SK-N-SH (cell line): ENCODE measurements at regions not wholly inside any gene's neighbourhood (a gene's known extent, or its start where the extent isn't known, plus 50 kb on each side); places are given as distances from the start of the nearest gene placed in this dataset.

Experiments
- CTCF ChIA-PET: fragments of 300-600, 350-600 bp; formaldehyde crosslinking; extraction: SDS; loops from one replicate; lab custom pipeline; 2021; lab: Yijun Ruan, JAX
- POLR2A ChIA-PET: fragments of 350-600 bp; sonication (Branson Sonifier 250); formaldehyde crosslinking; extraction: SDS; loops from one replicate; lab custom pipeline; 2020; ENCODE audit warnings: antibody characterized with exemption, inconsistent platforms; lab: Yijun Ruan, JAX
- DNase-seq: peaks from one replicate; pipeline ENCODE4 v3.0.0; 2012
- H2AFZ ChIP-seq: fragments of 200-600 bp; sonication (generic); 2 replicates; pipeline ENCODE4 v1.8.1; 2016; ENCODE audit warnings: antibody characterized with exemption, mild to moderate bottlenecking, low read depth
- H3F3A ChIP-seq: fragments of 200-600 bp; sonication (generic); replicated peaks from 2 replicates; pipeline ENCODE3; 2016; ENCODE audit warnings: antibody characterized with exemption, mild to moderate bottlenecking; ENCODE audit not compliant: insufficient read depth
- H3K27ac ChIP-seq, 2 experiments: fragments of 200-500 bp in 1 of 2; fragments of 200-600 bp in 1 of 2; sonication (Bioruptor generic) in 1 of 2; sonication (generic), shearing (Covaris generic) in 1 of 2; 2 replicates each; pipeline versions ENCODE4 v1.5.1 to v1.6.1; 2014 to 2016; ENCODE audit warnings: low read depth in 2 of 2, inconsistent platforms in 1 of 2, low read length in 1 of 2, mild to moderate bottlenecking in 1 of 2, mixed read lengths in 1 of 2
- H3K27me3 ChIP-seq: fragments of 200-600 bp; sonication (generic), shearing (Covaris generic); 2 replicates; pipeline ENCODE4 v1.6.1; 2016; ENCODE audit warnings: mixed run types; ENCODE audit not compliant: insufficient read depth
- H3K36me3 ChIP-seq, 2 experiments: fragments of 200-500 bp in 1 of 2; fragments of 200-600 bp in 1 of 2; sonication (Bioruptor generic) in 1 of 2; sonication (generic) in 1 of 2; replicated peaks in 1 of 2; 2 replicates each; pipeline versions ENCODE3 to v1.5.1; 2014 to 2016; ENCODE audit warnings: low read length in 1 of 2, mild to moderate bottlenecking in 1 of 2; ENCODE audit not compliant: insufficient read depth in 2 of 2, control insufficient read depth in 1 of 2
- H3K4me1 ChIP-seq, 2 experiments: fragments of 200-500 bp in 1 of 2; fragments of 200-600 bp in 1 of 2; sonication (Bioruptor generic) in 1 of 2; sonication (generic), shearing (Covaris generic) in 1 of 2; 2 replicates each; pipeline versions ENCODE4 v1.5.1 to v1.6.1; 2014 to 2016; ENCODE audit warnings: low read depth in 1 of 2, low read length in 1 of 2, mixed run types in 1 of 2; ENCODE audit not compliant: insufficient read depth in 2 of 2, control insufficient read depth in 1 of 2
- H3K4me2 ChIP-seq: fragments of 200-600 bp; sonication (generic), shearing (Covaris generic); 2 replicates; pipeline ENCODE4 v1.6.1; 2017; ENCODE audit warnings: mixed run types
- H3K4me3 ChIP-seq, 2 experiments: fragments of 200-500 bp in 1 of 2; fragments of 200-600 bp in 1 of 2; sonication (Bioruptor generic) in 1 of 2; sonication (generic), shearing (Covaris generic) in 1 of 2; 2 replicates each; pipeline versions ENCODE4 v1.5.1 to v1.8.1; 2014 to 2016; ENCODE audit warnings: low read depth in 2 of 2, inconsistent platforms in 1 of 2, low read length in 1 of 2, mild to moderate bottlenecking in 1 of 2, mixed read lengths in 1 of 2, moderate library complexity in 1 of 2
- H3K79me2 ChIP-seq: fragments of 200-600 bp; sonication (generic); 2 replicates; pipeline ENCODE4 v1.8.1; 2017; ENCODE audit warnings: mild to moderate bottlenecking; ENCODE audit not compliant: insufficient read depth
- H3K9ac ChIP-seq: fragments of 200-600 bp; sonication (generic); 2 replicates; pipeline ENCODE4 v1.6.1; 2017; ENCODE audit warnings: mixed run types
- H3K9me2 ChIP-seq: fragments of 200-600 bp; sonication (generic); 2 replicates; pipeline ENCODE4 v1.6.1; 2017; ENCODE audit warnings: mixed run types
- H3K9me3 ChIP-seq: fragments of 200-600 bp; sonication (generic); 2 replicates; pipeline ENCODE4 v1.6.1; 2017; ENCODE audit warnings: mixed run types, mild to moderate bottlenecking, moderate library complexity
- H4K20me1 ChIP-seq: fragments of 200-600 bp; sonication (generic); 2 replicates; pipeline ENCODE4 v1.6.1; 2017; ENCODE audit warnings: mild to moderate bottlenecking, mixed run types; ENCODE audit not compliant: insufficient read depth
- CHD2 ChIP-seq: fragments of 150-350 bp; IDR thresholded peaks from 2 replicates; pipeline ENCODE4 v1.6.1; 2018; ENCODE audit warnings: low read length; ENCODE audit not compliant: partially characterized antibody
- ELF1 ChIP-seq: IDR thresholded peaks from 2 replicates; pipeline ENCODE4 v1.4.0; 2012
- EZH2phosphoT487 ChIP-seq: fragments of 200-600 bp; sonication (generic); IDR thresholded peaks from 2 replicates; pipeline ENCODE4 v1.6.1; 2017; ENCODE audit warnings: low read depth, mixed run types, mild to moderate bottlenecking, antibody characterized with exemption, moderate library complexity, borderline replicate concordance
- FOXJ3 ChIP-seq: sonication (generic); formaldehyde crosslinking; IDR thresholded peaks from 2 replicates; pipeline ENCODE4 v1.5.1; 2020; ENCODE audit warnings: mild to moderate bottlenecking, missing genetic modification reagents
- FOXM1 ChIP-seq: IDR thresholded peaks from 2 replicates; pipeline ENCODE4 v1.4.0; 2012; ENCODE audit warnings: low read depth, mild to moderate bottlenecking
- GATA2 ChIP-seq: sonication (generic); formaldehyde crosslinking; IDR thresholded peaks from 2 replicates; pipeline ENCODE4 v1.5.0; 2020; ENCODE audit warnings: mild to moderate bottlenecking, missing genetic modification reagents
- MEF2A ChIP-seq: IDR thresholded peaks from 2 replicates; pipeline ENCODE4 v1.4.0; 2012; ENCODE audit warnings: low read depth, borderline replicate concordance
- MXI1 ChIP-seq: IDR thresholded peaks from 2 replicates; pipeline ENCODE4 v1.6.1; 2012; ENCODE audit warnings: mild to moderate bottlenecking, low read depth, low read length, improper control_type of control experiment
- NFIC ChIP-seq: IDR thresholded peaks from 2 replicates; pipeline ENCODE4 v1.4.0; 2012; ENCODE audit warnings: borderline replicate concordance
- NRF1 ChIP-seq: IDR thresholded peaks from 2 replicates; pipeline ENCODE4 v1.6.1; 2012; ENCODE audit warnings: low read depth, mild to moderate bottlenecking, low read length
- POLR2AphosphoS5 ChIP-seq: IDR thresholded peaks from 2 replicates; pipeline ENCODE4 v1.6.1; 2012; ENCODE audit warnings: low read depth, low read length
- RAD21 ChIP-seq: IDR thresholded peaks from 2 replicates; pipeline ENCODE4 v1.6.1; 2012; ENCODE audit warnings: mild to moderate bottlenecking, low read length
- RCOR1 ChIP-seq: fragments of 150-350 bp; IDR thresholded peaks from 2 replicates; pipeline ENCODE4 v1.6.1; 2017; ENCODE audit warnings: antibody characterized with exemption, low read length
- RXRA ChIP-seq: IDR thresholded peaks from 2 replicates; pipeline ENCODE4 v1.4.0; 2012; ENCODE audit warnings: low read depth, mild to moderate bottlenecking, borderline replicate concordance
- SIN3A ChIP-seq: IDR thresholded peaks from 2 replicates; pipeline ENCODE4 v1.6.1; 2012; ENCODE audit warnings: low read depth, mild to moderate bottlenecking, low read length, moderate library complexity, borderline replicate concordance
- SMC3 ChIP-seq: IDR thresholded peaks from 2 replicates; pipeline ENCODE4 v1.6.1; 2012; ENCODE audit warnings: low read depth, low read length, improper control_type of control experiment
- TAF1 ChIP-seq: IDR thresholded peaks from 2 replicates; pipeline ENCODE4 v1.6.1; 2012; ENCODE audit warnings: low read depth, mild to moderate bottlenecking, low read length, moderate library complexity, borderline replicate concordance
- TCF12 ChIP-seq: IDR thresholded peaks from 2 replicates; pipeline ENCODE4 v1.4.0; 2012
- TEAD4 ChIP-seq: IDR thresholded peaks from 2 replicates; pipeline ENCODE4 v1.4.0; 2012; ENCODE audit warnings: mild to moderate bottlenecking, borderline replicate concordance; ENCODE audit not compliant: insufficient read depth
- YY1 ChIP-seq: IDR thresholded peaks from 2 replicates; pipeline ENCODE4 v1.4.0; 2012; ENCODE audit warnings: low read depth, mild to moderate bottlenecking
- WGBS: methylation state at CpG from one replicate; pipeline ENCODE4 v1.1.6; 2017; ENCODE audit warnings: low lambda C conversion rate; 5-methylcytosine and 5-hydroxymethylcytosine counted together
- TF ChIP-seq, protein P1 (sequence below): fragments of 150-350 bp; IDR thresholded peaks from 2 replicates; pipeline ENCODE4 v1.6.1; 2016; ENCODE audit warnings: mild to moderate bottlenecking, low read depth, low read length
- TF ChIP-seq, protein P2 (sequence below): fragments of 150-350 bp; IDR thresholded peaks from 2 replicates; pipeline ENCODE4 v1.6.1; 2017; ENCODE audit warnings: antibody characterized with exemption, low read length, low read depth, borderline replicate concordance
- TF ChIP-seq, protein P3 (sequence below): IDR thresholded peaks from 2 replicates; pipeline ENCODE4 v1.4.0; 2012; ENCODE audit warnings: low read depth, borderline replicate concordance
- TF ChIP-seq, protein P4 (sequence below): fragments of 200-600 bp; sonication (generic); IDR thresholded peaks from 2 replicates; pipeline ENCODE4 v1.6.1; 2017; ENCODE audit warnings: antibody characterized with exemption, mild to moderate bottlenecking, moderate library complexity
- TF ChIP-seq, protein P5 (sequence below): IDR thresholded peaks from 2 replicates; pipeline ENCODE4; 2012
- TF ChIP-seq, protein P6 (sequence below): IDR thresholded peaks from 2 replicates; pipeline ENCODE4 v1.4.0; 2012; ENCODE audit warnings: low read depth, borderline replicate concordance

DNA sequence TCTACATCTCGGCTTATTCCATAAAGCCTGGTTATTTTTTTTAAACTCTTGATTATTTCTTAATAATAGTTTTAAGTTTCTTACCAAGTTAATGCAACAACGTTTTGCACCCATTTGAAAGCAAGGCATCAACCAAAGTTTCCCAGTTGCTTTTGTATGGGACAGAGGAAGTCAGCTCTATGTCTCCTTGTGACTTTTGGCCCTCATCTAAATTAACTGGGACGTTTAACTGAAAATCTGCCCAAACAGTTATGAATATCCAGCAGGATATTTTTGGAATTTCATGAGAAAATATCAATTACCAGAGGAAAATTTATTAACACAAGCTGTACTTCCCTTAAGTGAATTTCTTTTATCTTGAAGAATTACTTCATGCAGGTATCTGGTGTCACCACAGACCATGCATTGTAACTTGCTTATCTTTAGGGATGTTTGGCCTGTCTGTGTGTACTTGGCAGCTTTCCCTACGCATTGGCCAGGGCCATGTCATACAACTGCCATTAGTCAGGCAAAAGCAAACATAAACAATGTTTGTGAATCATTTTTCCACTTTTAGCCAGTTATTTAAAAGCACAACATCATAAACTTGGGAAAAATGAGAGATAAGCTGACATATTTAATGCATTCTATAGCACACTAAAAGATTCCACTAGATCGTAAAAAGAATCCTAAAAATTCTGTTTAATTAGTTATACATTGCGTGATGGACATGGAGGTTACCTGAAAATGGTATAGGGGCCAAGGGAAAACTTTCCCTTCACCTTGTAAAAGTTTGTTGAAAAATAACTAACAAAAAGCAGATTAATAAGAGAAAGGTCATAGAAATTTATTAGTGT is 101.4 kb upstream of the PDE5A start:
- CTCF ChIA-PET, result interaction anchor here (0.8 kb wide), 1 partner anchor 9 kb away, joined by 3 read pairs; no protein-coding TSS in a partner anchor
- TF ChIP-seq, protein P1, sequence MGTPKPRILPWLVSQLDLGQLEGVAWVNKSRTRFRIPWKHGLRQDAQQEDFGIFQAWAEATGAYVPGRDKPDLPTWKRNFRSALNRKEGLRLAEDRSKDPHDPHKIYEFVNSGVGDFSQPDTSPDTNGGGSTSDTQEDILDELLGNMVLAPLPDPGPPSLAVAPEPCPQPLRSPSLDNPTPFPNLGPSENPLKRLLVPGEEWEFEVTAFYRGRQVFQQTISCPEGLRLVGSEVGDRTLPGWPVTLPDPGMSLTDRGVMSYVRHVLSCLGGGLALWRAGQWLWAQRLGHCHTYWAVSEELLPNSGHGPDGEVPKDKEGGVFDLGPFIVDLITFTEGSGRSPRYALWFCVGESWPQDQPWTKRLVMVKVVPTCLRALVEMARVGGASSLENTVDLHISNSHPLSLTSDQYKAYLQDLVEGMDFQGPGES, result no peak
- TF ChIP-seq TCF12 (peak; percentile 59), RCOR1 (peak; percentile 84; the same call in 1 of the 2 replicates), GATA2 (CRISPR knock-in tag) (peak; percentile 74), MEF2A (peak; percentile 79; the same call in 1 of the 2 replicates), ELF1 (no peak), FOXJ3 (CRISPR knock-in tag) (peak; percentile 58; the same call in 1 of the 2 replicates), RAD21 (no peak), TEAD4 (no peak), FOXM1 (no peak), NFIC (peak; percentile 83), TAF1 (no peak), EZH2phosphoT487 (no peak), SMC3 (no peak), SIN3A (no peak), RXRA (no peak), NRF1 (no peak), MXI1 (no peak), POLR2AphosphoS5 (peak; percentile 37; the same call in 1 of the 2 replicates), CHD2 (peak; percentile 28), YY1 (no peak)
- TF ChIP-seq, protein P2, sequence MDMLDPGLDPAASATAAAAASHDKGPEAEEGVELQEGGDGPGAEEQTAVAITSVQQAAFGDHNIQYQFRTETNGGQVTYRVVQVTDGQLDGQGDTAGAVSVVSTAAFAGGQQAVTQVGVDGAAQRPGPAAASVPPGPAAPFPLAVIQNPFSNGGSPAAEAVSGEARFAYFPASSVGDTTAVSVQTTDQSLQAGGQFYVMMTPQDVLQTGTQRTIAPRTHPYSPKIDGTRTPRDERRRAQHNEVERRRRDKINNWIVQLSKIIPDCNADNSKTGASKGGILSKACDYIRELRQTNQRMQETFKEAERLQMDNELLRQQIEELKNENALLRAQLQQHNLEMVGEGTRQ, result no peak
- TF ChIP-seq, protein P3, sequence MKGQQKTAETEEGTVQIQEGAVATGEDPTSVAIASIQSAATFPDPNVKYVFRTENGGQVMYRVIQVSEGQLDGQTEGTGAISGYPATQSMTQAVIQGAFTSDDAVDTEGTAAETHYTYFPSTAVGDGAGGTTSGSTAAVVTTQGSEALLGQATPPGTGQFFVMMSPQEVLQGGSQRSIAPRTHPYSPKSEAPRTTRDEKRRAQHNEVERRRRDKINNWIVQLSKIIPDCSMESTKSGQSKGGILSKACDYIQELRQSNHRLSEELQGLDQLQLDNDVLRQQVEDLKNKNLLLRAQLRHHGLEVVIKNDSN, result no peak
- TF ChIP-seq, protein P4, sequence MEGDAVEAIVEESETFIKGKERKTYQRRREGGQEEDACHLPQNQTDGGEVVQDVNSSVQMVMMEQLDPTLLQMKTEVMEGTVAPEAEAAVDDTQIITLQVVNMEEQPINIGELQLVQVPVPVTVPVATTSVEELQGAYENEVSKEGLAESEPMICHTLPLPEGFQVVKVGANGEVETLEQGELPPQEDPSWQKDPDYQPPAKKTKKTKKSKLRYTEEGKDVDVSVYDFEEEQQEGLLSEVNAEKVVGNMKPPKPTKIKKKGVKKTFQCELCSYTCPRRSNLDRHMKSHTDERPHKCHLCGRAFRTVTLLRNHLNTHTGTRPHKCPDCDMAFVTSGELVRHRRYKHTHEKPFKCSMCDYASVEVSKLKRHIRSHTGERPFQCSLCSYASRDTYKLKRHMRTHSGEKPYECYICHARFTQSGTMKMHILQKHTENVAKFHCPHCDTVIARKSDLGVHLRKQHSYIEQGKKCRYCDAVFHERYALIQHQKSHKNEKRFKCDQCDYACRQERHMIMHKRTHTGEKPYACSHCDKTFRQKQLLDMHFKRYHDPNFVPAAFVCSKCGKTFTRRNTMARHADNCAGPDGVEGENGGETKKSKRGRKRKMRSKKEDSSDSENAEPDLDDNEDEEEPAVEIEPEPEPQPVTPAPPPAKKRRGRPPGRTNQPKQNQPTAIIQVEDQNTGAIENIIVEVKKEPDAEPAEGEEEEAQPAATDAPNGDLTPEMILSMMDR, result no peak
- TF ChIP-seq, protein P5, sequence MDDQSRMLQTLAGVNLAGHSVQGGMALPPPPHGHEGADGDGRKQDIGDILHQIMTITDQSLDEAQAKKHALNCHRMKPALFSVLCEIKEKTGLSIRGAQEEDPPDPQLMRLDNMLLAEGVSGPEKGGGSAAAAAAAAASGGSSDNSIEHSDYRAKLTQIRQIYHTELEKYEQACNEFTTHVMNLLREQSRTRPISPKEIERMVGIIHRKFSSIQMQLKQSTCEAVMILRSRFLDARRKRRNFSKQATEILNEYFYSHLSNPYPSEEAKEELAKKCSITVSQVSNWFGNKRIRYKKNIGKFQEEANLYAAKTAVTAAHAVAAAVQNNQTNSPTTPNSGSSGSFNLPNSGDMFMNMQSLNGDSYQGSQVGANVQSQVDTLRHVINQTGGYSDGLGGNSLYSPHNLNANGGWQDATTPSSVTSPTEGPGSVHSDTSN, result no peak
- TF ChIP-seq, protein P6, sequence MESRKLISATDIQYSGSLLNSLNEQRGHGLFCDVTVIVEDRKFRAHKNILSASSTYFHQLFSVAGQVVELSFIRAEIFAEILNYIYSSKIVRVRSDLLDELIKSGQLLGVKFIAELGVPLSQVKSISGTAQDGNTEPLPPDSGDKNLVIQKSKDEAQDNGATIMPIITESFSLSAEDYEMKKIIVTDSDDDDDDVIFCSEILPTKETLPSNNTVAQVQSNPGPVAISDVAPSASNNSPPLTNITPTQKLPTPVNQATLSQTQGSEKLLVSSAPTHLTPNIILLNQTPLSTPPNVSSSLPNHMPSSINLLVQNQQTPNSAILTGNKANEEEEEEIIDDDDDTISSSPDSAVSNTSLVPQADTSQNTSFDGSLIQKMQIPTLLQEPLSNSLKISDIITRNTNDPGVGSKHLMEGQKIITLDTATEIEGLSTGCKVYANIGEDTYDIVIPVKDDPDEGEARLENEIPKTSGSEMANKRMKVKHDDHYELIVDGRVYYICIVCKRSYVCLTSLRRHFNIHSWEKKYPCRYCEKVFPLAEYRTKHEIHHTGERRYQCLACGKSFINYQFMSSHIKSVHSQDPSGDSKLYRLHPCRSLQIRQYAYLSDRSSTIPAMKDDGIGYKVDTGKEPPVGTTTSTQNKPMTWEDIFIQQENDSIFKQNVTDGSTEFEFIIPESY, result 0 out of 2 replicates have a peak, but pooled peaks have one; percentile 19

More for the DNA sequence above, 101.4 kb upstream of the PDE5A start:
- Histone ChIP-seq H3K79me2 (no peaks in the 10 kb centered on the region), H3K4me3 (no peak overlapping the region), H3K9me2 (no peaks in the 10 kb centered on the region), H3F3A (peaks cover 10% of the 10 kb centered on the region), H3K4me1 (peaks cover 3 to 18% of the 10 kb centered on the region in 2 experiments; a peak in 3 of 4 replicates), H4K20me1 (no peaks in the 10 kb centered on the region), H3K27me3 (no peaks in the 10 kb centered on the region), H3K9ac (0 out of 2 replicates have a peak overlapping the region, but pooled peaks have one; percentile 9), H3K9me3 (no peaks in the 10 kb centered on the region), H3K27ac (peak overlapping the region in 1 of 2 experiments; percentile 48; a peak in 2 of 4 replicates), H3K36me3 (no peaks in the 10 kb centered on the region), H2AFZ (no peak overlapping the region), H3K4me2 (peak overlapping the region; percentile 22; the same call in 1 of the 2 replicates)
- peak; percentile 28 for DNase-seq
- POLR2A ChIA-PET, result no interaction called here
- WGBS, result 33% methylated on average over 6 of the region's 6 CpGs
